GM18511 (cell line): ENCODE measurements at regions not wholly inside any gene's neighbourhood (a gene's known extent, or its start where the extent isn't known, plus 50 kb on each side); places are given as distances from the start of the nearest gene placed in this dataset.
"Not testable (repeated sequence)": the region's sequence is repeated elsewhere in the genome, so short reads cannot be mapped to it uniquely, and the experiment has no call there.

Experiments
- ATAC-seq: cut with Tn5 transposase; IDR thresholded peaks from one replicate; pipeline ENCODE4 v1.9.1; 2021; ENCODE audit warnings: mild to moderate bottlenecking, moderate library complexity; ENCODE audit not compliant: unreplicated experiment

DNA sequence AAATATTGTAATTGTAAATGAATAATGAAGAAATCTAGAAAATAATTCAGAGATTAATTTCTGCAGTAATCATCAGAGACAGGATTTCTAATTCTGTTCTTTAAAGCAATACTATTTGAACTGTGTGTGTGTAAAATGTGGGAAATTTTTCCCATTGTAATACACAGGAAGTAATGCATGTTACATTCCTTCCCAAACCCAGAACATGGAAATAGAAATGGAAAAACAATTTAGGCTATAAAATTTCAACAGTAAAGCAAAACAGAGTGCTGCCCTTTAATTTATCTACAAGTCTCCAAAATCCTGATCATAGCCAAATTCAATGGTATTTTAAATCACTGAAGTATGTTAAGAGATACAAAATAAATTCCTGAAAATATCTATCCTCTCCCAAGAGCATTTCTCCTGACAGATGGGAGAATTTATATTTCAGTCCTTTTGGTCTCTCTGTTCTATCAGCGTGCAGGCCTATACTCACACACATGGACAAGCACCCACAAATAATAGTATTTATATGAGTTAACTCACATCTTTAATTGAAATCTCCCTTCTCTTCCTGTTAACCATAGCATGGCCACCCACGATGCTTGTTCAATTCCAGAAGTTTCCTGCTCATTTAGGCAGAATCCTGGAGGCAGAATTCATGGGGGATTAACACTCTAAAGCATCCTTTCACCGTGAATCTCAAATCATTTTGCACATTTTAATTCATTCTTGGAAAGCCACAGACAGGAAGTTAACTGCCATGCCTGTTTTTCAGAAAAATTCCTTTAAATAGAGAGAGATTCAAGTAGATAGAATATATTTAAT lies 1465.4 kb upstream of the FLRT2 start:
- ATAC-seq = no peak

DNA sequence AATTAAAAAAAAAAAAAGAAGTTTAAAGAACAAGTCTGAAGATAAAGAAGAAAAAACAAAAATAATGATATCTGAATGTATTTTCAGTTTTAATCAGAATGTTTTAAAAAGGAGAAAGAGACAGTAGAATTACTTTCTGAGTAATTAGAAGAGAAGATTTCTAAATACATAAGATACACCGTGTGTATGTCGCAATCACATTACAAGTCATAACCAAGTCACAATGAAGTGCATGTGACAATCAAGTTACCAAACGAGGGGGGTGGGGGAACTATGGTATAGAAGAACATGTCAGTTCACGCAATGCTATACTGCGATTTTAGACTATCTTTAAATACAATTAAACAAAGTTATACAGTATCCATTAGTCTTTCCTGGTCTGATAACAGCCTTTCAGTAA lies 1464.1 kb upstream of the FLRT2 start:
- ATAC-seq = no peak

DNA sequence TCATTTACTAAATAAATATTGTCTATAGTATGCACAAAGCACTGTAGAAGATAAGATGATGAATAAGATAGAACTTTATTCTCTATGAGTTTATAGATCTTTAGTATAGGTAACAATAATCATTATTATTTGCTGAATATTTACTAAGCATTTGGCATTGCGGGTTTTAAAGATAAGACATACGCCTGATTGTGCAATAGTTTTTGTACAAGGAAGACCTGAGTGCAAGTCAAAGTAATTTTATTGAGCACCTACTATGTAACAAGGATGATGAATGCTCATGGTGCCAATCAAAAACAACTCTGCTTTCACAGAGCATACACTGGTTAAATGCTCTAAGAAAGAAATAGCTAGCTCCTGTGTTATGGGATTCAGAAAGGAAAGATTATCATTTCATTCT lies 1461.7 kb upstream of the FLRT2 start:
- ATAC-seq = no peak

DNA sequence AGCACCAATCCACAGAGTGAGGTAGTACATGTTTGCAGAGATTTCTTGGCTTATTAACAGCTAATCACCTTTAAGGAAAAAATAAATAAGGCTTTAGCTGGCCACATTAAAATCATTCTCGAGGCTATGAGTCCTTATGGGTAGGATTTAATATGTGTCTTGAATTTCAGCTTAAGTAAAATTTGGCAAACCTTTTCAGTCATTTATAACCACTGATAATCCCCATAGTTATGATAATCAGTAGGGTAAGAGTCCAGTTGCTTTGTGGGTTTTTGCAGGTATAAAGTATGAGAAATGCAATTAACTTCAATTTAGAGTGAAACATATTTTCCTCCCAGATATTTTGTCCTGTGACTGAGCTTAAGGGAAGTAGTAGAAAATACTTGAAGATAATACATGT lies 1458.9 kb upstream of the FLRT2 start:
- no peak for ATAC-seq

DNA sequence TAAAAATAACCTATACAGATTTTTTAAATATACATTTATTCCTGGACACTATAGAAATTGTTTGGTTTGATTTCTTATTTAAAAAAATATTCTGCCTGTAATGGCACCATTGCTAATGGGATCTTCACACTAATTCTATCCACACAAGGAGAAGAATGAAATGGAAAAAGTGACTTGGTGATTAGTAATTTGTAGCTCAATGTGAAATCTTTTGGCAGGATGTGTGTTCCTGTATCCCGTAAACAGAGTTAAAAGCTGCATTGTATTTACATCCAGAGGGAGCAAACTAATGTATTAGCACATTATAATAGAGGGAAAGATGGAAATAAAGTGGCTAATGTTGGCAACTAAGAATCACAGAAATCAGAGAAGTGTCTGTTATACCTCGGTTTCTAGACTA lies 1455.3 kb upstream of the FLRT2 start:
- ATAC-seq = no peak

DNA sequence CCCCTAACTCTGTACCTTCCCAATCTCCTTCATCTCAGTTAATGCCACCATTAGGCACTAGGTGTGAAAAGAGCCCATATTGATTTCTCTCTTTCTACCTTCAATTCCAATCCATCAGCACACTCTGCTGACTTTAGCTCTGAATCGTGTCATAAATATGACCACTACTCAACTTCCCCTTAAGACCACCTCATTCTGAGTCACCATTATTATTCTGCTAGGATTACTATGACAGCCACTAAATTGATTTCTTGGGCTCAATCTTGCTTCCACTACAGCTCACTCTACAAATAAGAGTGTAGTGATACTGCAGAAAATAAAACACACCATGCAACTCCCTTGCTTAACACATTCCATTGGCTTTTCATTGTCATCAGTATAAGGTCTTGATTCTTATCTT lies 1449.0 kb upstream of the FLRT2 start:
- ATAC-seq = no peak

DNA sequence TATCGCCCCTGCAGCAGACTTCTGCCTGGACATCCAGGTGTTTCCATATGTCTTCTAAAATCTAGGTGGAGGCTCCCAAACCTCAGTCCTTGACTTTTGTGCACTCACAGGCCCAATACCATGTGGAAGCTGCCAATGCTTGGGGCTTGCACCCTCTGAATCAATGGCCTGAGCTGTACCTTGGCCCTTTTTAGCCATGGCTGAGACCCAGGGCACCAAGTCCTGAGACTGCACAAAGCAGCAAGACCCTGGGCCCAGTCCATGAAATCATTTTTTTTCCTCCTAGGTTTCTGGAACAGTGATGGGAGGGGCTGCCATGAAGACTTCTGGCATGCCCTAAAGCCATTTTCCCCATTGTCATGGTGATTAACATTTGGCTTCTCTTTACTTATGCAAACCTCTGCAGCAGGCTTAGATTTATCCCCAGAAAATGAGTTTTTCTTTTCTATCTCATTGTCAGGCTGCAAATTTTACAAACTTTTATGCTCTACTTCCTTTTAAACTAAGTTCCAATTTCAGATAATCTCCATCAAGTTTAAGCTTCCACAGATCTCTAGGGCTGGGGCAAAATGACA lies 1445.8 kb upstream of the FLRT2 start:
- no peak for ATAC-seq

DNA sequence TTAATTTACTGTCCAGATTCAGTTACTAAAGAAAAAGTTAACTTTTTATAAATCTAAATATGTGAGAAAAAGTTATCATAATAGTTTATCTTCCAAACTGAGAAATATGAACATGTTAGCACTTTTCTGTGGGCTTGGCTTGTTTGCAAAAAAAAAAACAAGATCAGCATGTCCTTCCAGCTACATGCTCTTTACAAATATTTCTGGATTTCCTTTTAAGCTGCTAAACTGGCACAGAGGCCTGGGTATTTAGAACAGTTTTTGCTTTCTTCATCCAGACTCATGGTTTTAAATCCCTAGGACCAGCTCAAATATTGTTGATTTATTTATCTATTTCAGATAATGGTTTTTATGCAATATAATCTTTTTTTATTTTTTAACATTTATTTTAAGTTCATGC lies 1444.5 kb upstream of the FLRT2 start:
- ATAC-seq = no peak

DNA sequence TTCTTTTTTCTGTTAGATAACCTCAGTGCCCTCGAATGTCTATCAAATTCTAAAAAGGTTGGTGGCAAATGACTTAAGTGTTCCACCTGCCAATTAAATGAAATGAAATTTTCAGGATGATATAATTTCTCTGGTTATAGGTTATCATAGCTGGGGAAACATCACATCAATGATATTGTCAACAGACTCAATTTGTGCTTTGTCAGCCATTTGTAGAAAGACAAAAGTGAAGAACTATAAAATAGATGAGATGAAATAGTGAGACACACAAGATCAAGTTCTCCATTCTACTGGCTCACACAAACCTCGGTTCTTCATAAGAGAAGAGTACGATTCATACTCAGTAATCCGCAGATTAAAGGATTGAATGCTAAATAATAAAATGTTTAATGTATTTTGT lies 1443.2 kb upstream of the FLRT2 start:
- ATAC-seq = no peak

DNA sequence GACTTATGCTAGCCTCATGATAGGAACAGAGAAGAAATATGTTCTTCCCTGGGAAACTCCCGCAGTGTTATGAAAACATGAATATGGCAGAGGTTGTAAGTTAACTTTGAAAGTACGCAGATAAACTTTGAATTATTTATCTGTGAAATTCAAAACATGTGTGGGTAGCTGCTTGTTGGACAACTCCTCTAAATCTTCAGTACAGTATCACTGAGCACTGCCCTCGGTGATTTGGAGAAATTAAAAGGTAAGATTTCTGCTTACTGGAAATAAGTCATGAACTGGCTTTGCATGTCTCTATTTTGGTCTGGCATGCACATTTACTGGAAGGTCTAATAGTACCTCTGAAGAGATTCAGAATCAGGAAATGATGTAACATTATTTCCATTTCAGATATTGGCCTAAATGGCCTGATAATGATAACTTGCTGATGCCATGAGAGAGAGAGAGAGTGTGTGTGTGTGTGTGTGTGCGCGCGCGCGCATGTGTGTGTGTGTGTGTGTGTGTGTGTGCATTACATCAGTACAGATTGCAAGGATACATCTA lies 1441.9 kb upstream of the FLRT2 start:
- ATAC-seq = no peak

DNA sequence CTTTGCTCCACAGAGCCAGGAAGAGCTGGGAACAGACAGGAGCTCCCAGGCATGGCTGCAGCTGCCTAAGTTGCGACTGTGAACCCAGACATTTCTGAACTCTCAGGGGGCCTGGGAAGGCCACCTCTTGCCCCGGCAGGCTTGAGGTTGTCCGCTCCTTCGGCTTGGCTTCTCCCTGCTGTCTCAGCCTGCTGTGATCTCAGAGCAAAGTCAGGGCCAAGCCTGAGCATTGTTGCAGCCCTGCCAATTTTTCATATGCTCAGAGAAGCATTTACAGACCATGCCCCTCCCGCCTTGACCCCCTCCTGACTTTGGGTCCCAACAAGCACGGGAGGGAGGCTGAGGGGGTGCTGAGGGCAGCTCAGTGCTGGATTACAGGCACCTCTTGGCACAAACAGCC lies 1439.1 kb upstream of the FLRT2 start:
- no peak for ATAC-seq

DNA sequence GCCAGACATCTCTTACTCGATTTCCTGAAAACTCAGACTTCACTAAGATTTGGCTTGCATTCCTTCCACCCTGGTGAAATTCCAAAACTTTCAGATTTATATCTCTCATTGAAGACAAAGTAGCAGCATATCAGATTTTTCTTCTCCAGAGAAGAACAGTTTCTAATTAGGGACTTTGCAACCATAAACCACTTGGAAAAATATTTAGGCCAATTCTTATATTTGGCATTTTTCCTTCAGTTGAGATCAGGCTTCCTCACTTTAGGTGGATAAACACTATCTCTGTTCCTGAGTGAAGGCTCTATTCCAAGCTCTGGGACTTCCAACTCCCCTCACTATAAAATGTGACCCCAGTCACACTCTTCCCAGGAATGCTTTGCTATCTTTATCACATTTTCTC lies 1434.3 kb upstream of the FLRT2 start:
- ATAC-seq = no peak

DNA sequence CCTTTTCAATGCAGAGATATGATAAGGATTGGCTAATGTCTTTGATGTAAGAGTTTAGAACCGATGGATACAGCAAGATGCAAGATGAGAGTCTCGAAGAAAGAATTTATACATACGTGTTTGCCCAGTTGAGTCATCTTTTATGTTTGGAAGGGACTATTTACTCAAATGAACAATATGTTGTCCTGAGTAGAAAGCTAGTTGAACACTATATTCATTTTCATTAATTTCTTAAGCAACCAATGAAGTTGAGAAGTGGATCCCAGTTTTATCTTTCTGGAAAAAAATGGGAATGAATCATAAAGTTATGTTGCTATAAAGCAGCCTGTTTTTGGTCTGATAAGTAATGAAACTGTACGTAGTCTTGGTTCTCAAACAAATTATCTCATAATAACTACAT lies 1431.7 kb upstream of the FLRT2 start:
- no peak for ATAC-seq

DNA sequence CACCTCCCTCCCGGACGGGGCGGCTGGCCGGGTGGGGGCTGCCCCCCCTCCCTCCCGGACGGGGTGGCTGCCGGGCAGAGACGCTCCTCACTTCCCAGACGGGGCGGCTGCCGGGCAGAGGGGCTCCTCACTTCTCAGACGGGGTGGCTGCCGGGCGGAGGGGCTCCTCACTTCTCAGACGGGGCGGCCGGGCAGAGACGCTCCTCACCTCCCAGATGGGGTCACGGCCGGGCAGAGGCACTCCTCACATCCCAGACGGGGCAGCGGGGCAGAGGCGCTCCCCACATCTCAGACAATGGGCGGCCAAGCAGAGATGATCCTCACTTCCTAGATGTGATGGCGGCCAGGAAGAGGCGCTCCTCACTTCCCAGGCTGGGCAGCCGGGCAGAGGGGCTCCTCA lies 1430.4 kb upstream of the FLRT2 start:
- not testable (repeated sequence) for ATAC-seq

DNA sequence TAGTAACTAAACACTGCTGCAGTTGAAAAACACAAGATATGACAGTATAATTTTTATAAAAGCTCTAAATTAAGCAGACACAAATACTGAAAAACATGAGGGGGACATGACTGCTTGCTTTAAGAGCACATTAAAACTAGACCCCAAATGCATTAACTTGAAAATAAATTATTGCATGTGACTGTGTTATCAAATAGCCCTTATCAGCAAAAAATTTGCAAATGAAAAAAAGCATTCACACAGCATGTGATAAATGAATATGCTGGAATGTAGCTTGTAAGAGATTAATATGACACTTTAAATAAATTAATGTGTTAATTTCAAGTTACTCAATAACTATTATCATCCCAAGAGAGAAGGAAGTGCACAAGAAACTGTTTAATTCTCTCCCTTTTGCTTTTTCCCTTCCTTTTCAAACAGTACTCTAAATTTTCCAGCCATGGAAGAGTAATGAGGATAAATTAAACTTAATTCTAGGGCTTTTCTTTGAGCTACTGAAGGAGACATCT lies 1422.1 kb upstream of the FLRT2 start:
- ATAC-seq = no peak

DNA sequence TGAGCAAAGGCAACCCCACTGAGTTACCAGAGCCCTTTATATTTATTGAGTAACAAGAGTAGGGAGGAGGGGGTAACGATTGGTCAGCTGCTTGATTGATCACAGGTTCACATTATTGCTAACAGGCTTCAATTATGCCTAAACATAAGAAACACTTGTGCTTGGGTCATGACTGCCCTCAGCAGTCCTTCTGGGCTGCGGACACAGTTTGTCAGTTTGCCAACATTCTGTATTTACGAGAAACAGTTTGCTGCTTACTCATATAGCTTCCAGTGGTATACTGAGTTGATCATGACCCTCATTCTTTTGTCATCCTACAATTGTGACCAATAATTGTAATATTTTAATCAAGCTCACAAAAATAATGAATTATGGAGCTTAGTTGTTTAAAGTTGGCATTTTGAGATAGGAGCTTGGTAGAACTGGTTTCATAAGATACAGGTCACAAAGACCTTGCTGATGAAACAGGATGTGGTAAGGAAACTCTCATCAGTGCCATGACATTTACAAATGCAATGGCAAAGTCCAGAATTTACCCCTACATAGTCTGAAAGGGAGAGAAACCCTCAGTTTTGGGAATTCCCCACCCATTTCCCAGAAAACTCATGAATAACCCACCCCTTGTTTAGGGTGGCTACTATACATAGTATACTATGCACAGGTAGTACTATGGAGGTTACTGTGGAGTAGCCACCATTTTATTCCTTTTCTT lies 1421.0 kb upstream of the FLRT2 start:
- ATAC-seq = no peak

DNA sequence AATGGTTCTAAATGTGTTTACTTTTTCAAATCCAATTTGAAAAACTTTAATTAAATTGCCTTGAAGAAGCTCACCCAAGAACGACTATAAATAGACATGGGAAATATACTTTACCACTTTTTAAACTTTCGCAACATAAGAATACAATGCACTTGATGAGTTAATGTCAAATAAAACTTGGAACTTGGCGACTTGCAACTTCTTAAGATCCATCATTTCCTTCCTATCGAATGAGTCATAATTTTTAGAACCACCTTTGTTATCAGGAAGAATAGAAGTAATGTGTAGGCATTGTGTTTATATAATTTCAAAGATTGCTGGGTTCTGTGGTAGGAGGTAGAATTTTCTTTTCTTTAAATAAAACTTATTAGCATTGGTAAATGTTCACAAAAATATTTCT lies 1417.4 kb upstream of the FLRT2 start:
- ATAC-seq = no peak

DNA sequence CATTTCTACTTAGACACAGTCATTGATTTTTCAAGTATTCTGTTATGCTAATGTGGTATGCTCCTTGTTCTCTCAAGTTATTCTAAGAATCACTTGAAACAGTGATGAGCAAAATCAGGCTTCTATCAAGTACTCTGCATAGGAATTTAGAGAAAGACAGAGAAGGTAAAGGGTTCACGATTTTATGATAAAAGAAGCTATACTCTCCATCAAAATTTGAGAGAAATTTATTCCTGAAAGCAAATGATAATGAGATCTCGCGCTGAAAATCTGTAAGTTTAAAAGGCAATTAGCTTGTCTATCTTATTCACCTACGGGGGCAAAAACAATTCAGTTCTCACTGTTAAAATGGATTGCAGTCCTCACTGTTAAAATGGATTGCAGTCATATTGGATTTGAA lies 1404.3 kb upstream of the FLRT2 start:
- no peak for ATAC-seq

DNA sequence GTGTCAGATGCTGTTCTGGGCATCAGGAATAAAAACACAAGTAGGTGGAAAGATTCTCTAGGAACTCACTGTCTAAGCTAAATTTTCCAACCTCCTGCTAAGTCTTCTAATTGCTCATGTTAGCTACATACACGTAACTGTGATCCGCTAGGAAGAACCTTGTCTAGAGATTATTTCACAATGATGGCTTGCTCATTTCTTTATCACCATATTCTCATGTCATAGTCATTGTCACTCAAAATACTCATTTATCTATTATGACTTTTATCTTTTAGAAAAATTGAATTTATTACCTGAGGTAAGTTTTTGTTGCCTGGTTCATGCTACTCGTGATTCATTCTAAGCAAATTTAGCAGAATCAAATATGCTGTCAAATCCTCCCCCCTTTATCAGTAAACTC lies 1402.4 kb upstream of the FLRT2 start:
- ATAC-seq = no peak

DNA sequence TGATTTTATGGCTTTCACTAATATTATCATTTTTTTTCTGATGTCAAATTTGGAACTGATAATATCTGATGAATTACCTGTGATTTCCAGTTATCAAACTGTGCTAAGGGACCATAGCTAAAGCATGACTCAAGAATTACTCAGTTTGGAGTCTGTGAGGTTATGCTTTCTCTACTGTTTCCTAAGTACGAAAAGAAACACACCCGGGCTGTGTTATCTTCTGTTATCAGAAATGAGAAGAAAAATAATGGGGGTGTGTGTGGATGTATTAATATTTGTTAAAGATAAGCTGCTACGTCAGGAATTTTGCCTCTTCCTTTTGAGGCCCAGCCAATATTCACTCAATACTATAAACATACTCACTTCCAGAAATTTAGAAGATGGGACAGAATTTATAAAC lies 1401.9 kb upstream of the FLRT2 start:
- no peak for ATAC-seq

DNA sequence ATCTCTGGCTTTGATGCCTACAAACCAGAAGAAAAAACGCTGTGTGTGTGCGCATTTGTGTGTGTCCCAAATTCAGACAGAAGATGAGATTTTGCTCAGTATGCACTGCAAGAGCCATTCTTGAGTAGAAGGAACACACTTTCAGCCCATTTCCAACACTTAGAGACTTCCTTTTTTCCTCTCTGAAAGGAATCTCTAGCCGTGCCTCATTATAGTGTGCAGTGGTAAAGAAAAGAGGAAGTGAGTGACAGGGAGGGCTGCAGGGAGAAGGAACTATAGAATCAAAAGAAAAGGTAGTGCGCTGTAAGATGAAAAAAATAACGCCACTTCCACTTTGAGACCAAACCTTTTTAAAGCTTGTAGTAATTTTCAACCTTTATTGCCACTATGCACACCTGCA lies 1400.9 kb upstream of the FLRT2 start:
- no peak for ATAC-seq

DNA sequence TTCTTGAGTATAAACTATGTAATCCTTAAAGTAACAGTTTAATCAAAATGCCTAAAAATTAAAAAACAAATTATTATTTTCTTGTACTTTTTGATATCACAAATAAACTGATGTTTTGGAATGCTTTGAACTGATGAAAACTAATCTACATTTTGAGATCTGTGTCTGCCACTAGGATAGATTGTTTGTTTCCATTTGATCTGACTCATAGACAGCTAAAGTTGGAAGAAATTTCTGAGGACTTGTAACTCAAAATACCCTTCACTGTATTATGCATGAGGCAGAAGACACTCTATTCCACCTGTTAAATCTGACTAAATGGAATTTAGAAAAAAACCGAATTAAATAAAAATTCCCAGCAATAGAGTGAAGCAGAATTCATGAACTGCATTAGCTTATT lies 1400.0 kb upstream of the FLRT2 start:
- ATAC-seq = no peak
